C4-2B (cell line): ENCODE measurements at regions not wholly inside any gene's neighbourhood (a gene's known extent, or its start where the extent isn't known, plus 50 kb on each side); places are given as distances from the start of the nearest gene placed in this dataset.
A peak's percentile ranks its signal among the peaks of the same experiment; 100 is the strongest.
"Not testable (repeated sequence)": the region's sequence is repeated elsewhere in the genome, so short reads cannot be mapped to it uniquely, and the experiment has no call there.

Experiments used
- H3K27ac ChIP-seq: fragments of 450-650 bp; 2 replicates; pipeline ENCODE4 v1.5.1; 2017
- ZFX ChIP-seq: fragments of 450-650 bp; IDR thresholded peaks from 2 replicates; pipeline ENCODE4 v1.6.1; 2017
- TF ChIP-seq, protein P1 (sequence below): fragments of 450-650 bp; conservative IDR thresholded peaks from 2 replicates; pipeline ENCODE4 v1.5.1; 2017; ENCODE audit warnings: mild to moderate bottlenecking

DNA sequence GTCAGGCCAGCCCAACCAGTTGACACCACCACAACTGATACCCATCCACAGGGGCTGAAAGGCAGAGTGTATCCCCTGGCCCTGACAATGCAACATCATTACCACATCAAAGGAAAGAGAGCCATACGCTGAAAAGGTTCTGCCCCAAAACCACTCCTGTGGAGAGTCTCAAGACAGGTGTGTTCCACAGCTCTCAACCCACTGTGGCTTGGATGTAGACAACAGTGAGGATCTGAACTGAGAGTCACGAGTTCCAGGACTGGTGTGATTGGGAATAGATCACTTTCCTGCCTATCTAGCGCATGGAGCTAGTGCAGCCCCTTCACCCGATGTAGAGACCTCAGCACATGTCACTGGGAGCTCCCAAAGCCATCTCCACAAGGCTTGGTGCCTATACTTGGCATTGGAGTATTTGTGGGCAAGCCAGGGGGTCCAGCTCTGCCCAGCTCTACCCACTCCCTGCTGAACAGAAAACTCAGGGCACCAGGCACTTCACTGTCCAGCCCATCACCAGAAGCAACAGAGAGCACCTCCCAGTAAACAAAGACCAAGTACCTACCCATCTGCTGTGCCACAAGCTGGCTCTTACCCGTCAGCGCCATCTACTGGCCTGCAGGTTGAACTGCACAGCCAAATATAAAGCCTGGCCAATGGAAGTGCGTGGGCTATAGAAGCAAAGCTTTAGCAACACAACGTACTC, 579.5 kb downstream of the UQCRFS1 start:
- no peak for TF ChIP-seq ZFX
- TF ChIP-seq, protein P1, sequence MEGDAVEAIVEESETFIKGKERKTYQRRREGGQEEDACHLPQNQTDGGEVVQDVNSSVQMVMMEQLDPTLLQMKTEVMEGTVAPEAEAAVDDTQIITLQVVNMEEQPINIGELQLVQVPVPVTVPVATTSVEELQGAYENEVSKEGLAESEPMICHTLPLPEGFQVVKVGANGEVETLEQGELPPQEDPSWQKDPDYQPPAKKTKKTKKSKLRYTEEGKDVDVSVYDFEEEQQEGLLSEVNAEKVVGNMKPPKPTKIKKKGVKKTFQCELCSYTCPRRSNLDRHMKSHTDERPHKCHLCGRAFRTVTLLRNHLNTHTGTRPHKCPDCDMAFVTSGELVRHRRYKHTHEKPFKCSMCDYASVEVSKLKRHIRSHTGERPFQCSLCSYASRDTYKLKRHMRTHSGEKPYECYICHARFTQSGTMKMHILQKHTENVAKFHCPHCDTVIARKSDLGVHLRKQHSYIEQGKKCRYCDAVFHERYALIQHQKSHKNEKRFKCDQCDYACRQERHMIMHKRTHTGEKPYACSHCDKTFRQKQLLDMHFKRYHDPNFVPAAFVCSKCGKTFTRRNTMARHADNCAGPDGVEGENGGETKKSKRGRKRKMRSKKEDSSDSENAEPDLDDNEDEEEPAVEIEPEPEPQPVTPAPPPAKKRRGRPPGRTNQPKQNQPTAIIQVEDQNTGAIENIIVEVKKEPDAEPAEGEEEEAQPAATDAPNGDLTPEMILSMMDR = peak; percentile 99
- H3K27ac ChIP-seq = no peak overlapping the region

DNA sequence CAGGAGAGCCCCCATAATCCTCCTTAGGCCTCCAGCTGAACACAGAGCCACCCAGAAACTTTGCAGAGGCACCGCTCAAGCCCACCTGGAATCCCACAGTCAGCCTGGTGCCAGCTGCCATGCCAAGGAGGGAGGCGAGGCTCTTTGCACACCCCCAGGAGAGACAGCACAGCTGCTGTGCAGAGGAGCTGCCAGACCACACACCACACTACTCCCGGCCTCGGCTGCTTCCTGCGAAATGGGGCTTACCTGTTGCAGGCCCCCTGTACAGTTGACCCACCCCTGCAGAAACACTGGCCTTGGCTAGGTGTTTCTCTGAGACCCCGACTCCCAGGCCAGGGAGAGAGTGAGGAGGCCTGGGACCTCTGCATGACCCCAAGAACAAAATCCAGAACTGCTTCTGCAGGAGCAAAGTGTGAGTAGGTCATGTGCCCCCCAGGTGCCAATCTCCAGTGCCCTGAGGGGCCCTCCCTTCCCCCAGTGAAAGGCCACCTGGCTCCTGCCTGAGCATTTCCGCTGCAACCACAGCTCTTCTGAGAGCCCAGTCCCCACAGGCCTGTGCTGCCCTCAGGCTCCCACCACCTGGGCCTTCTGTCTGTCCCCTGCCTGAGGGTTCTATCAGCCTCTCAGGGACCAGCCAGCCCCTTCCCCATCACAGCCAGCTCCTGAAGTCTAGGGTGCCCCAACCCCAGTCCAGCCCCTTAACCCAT, 580.4 kb downstream of the UQCRFS1 start:
- H3K27ac ChIP-seq = no peak overlapping the region
- TF ChIP-seq, protein P1 = no peak
- no peak for TF ChIP-seq ZFX

DNA sequence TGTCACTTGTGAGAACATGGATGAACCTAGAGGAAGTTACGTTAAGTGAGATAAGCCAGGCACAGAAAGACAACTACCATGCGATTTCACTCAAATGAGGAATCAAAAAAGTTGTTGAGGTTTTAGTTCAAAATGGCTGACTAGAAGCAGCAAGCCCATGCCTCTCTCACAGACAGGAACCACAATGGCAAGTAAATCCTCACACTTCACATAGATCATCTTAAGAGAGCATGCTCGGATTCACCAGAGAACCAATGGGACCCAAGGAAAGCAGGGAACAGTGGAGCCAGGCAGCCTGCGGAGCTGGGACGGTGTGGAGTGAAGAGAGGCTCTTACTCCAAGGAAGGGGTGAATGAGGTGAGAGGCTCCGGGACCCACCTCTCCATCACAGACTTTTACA, 581.0 kb downstream of the UQCRFS1 start:
- H3K27ac ChIP-seq = no peak overlapping the region
- TF ChIP-seq ZFX = no peak
- TF ChIP-seq, protein P1 = no peak

DNA sequence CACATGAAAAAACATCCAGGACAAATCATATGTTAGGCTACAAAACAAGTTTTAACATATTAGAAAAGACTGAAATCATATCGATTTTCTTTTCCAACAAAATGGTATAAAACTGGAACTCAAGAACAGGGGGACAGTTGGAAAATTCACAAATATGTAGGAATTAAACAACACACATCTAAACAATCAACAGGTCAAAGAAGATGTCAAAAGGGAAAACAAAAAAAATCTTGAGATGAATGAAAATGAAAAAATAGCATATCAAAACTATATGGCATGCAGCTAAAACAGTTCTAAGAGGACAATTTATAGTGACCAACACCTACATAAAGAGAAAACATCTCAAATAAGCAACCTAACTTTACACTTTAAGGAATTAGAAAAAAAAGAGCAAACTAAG, 585.3 kb downstream of the UQCRFS1 start:
- no peak overlapping the region for H3K27ac ChIP-seq
- TF ChIP-seq, protein P1 = no peak
- TF ChIP-seq ZFX = no peak

DNA sequence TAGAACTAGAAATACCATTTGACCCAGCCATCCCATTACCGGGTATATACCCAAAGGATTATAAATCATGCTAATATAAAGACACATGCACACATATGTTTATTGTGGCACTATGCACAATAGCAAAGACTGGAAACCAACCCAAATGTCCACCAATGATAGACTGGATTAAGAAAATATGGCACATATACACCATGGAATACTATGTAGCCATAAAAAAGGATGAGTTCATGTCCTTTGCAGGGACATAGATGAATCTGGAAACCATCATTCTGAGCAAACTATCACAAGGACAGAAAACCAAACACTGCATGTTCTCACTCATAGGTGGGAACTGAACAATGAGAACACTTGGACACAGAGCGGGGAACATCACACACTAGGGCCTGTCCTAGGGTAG, 586.5 kb downstream of the UQCRFS1 start:
- not testable (repeated sequence) for H3K27ac ChIP-seq

DNA sequence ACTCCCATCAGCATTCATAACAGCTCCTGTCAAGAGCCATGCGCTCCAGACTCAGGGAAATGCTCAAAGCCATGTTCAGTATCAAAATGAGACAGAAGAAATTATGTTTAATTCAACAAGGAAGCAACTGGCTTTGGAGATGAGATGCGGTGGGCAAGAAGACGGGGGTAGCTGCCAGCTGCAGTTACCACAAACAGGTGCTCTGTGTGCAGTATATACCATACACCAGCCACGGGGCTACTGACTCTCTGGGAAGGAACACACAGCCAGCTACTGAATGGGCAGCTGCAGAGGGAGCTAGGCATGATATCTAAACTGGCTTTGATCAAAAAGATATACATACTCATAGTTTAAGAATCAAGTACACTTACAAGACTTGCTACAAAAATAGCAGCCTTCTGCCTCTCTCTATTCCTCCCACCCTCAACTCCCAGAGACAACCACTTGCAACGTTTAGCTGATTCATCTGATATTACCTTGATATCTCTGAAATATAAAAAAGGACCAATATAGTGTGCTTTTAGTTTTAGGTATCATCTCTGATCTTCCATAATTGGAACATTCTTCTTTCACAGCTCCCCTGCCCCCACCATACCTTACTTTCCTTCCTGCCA, 593.0 kb downstream of the UQCRFS1 start:
- H3K27ac ChIP-seq = no peak overlapping the region
- TF ChIP-seq ZFX = no peak
- TF ChIP-seq, protein P1 = no peak

DNA sequence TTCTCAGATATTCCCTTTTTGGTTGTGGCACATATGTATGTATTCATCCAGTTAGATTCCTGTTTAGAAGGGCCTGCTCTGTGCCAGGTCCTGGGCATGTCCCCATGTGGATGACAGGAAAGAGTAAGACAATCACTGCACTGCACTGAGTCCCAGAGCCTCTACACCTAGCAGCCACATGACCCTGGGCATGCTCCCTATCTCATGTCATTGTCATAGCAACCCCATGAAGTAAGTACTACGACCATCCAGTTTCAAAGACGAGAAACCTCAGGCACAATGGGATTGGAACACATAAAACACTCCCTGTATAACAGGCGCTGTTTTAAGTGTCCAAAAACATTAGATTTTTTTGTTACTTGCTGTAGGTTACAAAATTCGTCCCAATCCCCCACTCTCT, 594.4 kb downstream of the UQCRFS1 start:
- H3K27ac ChIP-seq = no peak overlapping the region
- no peak for TF ChIP-seq ZFX
- TF ChIP-seq, protein P1 = no peak
